GM21447 (cell line): ENCODE measurements at regions not wholly inside any gene's neighbourhood (a gene's known extent, or its start where the extent isn't known, plus 50 kb on each side); places are given as distances from the start of the nearest gene placed in this dataset.
"Not testable (repeated sequence)": the region's sequence is repeated elsewhere in the genome, so short reads cannot be mapped to it uniquely, and the experiment has no call there.

Source experiments
- ATAC-seq: cut with Tn5 transposase; IDR thresholded peaks from one replicate; pipeline ENCODE4 v1.9.1; 2021; ENCODE audit not compliant: unreplicated experiment

- ATAC-seq: no peak
Observed at GRCh38 chr4:186813377-186814068, 89.9 kb upstream of the FAT1 start.

DNA sequence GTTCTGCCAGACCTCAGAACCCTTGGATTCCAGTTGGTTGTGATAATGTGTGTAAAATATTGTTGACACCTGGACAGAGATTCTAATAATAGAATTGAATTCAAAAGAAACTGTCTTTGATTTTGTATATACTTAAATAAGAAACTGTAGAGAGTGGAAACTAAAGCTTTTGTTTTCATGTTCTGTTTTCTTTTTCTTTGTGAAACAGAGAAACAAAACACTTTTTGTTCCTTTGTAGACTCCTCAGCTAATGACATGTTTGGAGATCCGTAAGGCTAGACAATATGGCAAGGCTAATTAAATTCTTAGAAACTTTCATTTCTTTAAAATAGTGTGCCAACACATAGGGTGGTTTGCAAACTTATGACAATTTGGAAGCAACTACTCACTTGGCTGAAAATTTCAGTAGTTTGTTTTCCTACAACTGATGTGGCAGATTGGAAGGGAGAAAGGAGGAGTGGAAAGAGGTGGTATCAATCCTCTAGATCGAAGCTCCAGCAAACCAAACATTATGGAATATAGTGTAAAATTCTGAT lies 90.9 kb upstream of the FAT1 start:
- ATAC-seq: no peak

- no peak for ATAC-seq
Observed at GRCh38 chr4:186819342-186820086, 95.9 kb upstream of the FAT1 start.

- no peak for ATAC-seq
Observed at GRCh38 chr4:186820391-186820891, 96.8 kb upstream of the FAT1 start.

- ATAC-seq: no peak
Observed at GRCh38 chr4:186823989-186824388, 100.3 kb upstream of the FAT1 start.

GRCh38 chr4:186825069-186825468 lies 101.4 kb upstream of the FAT1 start:
- no peak for ATAC-seq

DNA sequence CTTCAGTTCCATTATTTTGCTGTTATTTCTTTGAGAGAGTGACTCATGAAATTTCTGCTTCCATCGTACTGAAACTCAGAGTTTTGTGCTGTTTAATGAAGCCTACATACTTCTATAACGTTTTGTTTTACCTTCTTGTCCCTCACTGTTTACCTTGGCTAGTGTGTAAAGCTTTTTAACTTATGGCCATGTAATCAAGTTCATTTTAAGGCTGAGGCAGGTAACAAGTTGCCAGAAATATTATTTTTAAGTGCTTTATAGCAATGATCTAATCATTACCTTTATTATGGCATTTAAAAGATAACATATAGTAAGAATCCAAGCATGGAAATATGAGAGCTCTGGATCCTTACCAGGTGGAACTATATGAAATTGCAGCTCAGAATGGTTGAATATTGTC lies 102.3 kb upstream of the FAT1 start:
- no peak for ATAC-seq

DNA sequence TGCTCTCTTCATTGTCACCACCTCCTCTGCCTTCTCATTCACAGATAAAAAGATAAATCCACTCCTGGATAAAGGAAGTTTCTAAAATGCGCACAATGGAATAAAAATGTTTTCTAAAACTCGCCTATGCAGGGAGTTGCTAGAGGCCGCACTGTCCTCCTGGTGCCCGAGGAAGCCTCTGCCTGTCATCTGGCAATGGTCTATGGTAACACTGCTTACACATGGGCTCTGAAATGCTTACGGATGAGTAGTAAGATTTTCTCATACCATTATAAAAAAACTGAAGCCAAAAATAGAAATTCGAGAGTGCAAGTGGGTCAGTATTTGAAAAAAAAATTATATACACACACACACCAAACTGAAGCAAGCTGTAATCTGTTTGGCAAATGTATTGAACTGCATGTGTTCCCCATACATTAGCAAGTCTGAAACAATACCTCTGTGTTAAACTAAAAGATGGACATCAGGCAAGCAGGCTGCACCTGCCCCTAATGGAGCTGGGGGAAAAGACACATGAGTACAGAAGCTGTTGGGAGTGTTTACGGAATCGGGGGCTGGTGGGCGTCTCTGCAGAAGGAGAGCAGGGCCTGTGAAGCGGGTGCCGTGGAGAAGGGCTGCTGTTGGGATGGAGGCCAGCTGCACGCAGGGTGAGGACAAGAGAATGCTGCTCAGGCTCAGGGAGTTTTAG lies 103.3 kb upstream of the FAT1 start:
- no peak for ATAC-seq

- no peak for ATAC-seq
Observed at GRCh38 chr4:186827534-186827897, 103.9 kb upstream of the FAT1 start.

DNA sequence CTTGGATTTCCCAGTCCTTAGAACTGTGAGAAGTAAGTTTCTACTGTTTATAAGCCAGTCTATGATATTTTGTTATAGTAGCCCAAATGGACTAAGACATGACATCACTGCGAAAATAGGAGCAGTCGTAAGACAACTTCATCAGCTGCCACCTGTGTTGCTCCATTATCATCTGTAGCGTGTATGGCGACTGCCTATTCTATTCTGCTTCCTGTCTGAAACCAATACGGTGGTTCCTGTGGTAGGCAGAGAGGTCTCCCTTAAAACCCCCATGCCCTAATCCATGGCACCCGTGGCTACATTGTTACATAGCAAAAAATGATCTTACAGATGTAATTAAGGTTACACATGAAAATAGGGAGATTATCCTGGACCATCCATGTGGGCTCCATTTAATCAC lies 105.4 kb upstream of the FAT1 start:
- ATAC-seq: no peak

GRCh38 chr4:186829740-186830449 lies 106.2 kb upstream of the FAT1 start:
- ATAC-seq: no peak

DNA sequence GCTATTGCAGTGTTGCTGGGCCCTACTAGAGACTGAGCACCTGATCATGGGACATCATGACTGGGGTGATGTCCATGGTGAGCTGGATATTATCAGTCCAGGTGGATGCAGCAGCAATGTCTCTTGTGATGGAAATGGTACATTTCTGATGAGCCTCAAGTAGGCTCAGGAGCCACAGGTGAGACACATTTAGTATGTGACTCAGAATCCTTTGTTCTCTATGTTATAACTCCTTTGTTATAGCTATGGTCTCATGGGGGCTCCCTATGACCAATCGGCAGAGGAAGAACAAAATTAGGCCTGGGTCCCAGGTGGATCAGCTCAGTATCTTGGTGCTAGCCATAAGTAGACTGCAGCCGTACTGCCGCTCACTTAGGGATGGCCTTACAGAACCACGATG lies 107.9 kb upstream of the FAT1 start:
- ATAC-seq: no peak

DNA sequence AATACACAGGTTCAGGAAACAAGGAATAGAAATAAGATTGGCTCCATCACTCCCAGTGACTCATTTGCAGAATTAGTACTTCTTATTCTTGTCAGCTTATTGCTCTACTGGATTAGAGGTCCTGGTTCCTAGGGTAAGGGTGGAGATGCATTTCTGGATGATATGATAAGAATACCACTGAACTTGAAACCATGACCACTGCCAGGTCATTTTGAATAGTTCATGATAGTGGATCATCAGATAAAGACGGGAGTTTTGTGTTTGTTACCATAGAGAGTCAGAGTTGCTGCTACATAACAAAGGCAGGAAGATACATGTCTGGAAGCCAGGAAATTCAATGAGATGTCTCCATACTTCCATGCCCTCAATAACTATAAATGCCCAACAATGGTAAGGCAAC lies 109.2 kb upstream of the FAT1 start:
- no peak for ATAC-seq

DNA sequence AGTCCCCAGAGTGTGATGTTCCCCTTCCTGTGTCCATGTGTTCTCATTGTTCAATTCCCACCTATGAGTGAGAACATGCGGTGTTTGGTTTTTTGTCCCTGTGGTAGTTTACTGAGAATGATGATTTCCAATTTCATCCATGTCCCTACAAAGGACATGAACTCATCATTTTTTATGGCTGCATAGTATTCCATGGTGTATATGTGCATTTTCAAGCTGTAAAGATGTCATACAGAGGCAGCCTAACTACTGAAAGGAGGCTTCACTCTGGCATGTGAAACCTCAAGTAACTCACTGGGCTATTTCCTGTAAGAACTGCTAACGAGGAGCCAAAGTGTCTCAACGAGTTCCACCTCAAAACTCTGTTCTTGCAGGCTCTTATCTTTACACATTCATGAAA lies 113.8 kb upstream of the FAT1 start:
- ATAC-seq: not testable (repeated sequence)

- no peak for ATAC-seq
Observed at GRCh38 chr4:186838295-186838694, 114.6 kb upstream of the FAT1 start.

DNA sequence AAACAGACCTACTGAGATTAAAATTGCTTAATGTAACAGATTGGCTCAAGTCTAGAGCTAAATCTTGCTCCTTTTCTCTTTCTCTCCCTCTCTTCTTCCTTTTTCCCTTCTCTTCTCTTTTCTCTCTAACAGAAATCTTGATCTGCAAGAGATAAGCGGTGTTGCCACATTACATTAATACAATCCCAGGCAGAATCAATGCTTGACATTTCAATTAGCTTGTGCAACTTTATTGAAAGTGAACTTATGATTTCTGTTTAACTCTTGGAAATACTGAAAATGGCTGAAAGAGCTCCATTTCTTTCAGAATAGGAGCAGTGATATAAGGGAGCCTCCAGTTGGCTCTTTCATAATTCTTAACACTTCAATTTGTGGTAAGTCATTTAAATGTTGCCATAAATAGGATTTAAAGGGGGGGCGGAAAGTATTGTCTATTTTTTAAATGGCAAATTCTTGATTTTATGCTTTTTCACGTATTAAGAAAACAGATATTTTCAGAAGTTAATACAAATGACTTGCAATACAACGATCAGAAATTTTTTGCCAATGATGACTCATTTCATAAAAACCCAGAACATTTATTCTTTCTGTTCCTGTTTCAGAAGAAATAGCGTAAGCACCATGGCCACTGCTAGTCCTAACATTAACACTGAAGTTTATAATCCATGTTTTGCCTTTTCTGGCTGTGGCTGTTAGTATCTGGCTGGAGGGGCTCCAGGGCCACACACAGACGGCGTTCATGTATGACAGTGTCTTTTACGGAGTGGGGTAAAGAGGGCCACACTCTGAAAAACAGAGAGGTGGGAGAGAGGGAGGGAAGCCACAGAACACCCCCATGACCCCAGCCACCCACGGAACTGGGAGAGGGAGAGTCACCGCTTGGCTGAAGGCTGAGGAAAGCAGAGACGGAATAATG lies 115.7 kb upstream of the FAT1 start:
- ATAC-seq: no peak

DNA sequence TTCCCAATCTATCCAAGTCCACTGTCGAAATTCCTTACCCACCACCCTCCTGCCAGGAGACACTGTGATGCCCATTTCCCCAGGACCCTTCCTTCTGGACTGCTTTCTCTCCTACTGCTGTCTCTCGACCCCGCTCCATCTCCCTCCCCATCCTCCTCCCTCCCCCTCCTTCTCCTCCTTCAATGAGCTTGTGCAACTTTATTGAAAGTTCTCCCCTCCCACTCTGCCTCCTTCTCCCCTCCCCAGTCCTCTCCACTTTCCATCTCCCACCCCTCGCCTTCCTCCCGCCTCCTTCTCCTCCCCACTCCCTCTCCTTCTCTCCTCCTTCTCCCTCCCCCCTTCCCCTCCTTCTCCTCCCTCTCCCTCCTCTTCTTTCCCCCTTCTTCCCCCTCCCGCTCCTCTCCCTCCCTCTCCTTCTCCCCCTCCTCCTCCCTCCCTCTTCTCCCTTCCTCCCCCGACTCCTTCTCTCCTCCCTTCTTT lies 116.6 kb upstream of the FAT1 start:
- no peak for ATAC-seq

DNA sequence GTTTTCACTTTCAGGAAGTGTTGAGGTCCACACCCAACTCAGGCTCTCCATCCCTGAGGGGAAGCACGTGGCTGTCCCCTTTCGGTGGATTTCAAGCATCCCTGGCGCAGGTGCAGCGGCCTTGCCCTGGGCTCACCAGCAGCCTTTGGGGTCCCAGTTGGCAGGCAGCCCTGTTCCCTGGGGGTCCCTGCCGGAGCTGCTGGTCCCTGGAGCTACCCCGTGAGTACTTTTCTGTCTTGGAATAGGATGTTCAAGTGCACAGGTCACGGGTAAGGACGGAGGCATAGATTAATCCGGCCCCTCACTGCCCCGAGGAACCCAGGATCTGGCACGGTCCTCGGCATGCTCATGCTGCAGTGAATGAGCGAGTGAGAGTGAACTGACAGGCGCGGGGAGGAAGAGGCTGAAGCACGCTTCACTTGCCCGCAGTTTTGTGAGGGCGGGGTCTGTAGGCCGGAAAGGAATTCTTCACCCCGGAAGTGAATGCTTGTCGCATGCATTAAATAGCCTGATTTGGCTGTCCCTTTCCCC lies 117.2 kb upstream of the FAT1 start:
- no peak for ATAC-seq

- no peak for ATAC-seq
Observed at GRCh38 chr4:186844059-186844681, 120.5 kb upstream of the FAT1 start.
